H1 (cell line): ENCODE measurements at regions not wholly inside any gene's neighbourhood (a gene's known extent, or its start where the extent isn't known, plus 50 kb on each side); places are given as distances from the start of the nearest gene placed in this dataset.

Experiments
- CTCF ChIA-PET: fragments of 300-600 bp; sonication (Branson Sonifier 250); formaldehyde crosslinking; loops from one replicate; lab custom pipeline; 2021; ENCODE audit not compliant: partially characterized antibody; lab: Charles Lee
- POLR2A ChIA-PET: fragments of 300-600 bp; sonication (Branson Sonifier 250); formaldehyde crosslinking; loops from one replicate; lab custom pipeline; 2021; ENCODE audit warnings: inconsistent platforms; ENCODE audit not compliant: partially characterized antibody; lab: Charles Lee
- DNase-seq, 2 experiments: peaks; one replicate each; pipeline versions ENCODE4 v3.0.0 to v3.0.0-alpha.2; 2010 to 2022; ENCODE audit warnings: low spot score in 2 of 2, low read depth in 1 of 2, mixed read lengths in 1 of 2
- FAIRE-seq: peaks from 2 replicates; lab custom pipeline; 2011; peaks lifted over from hg19 to GRCh38; lab: Jason Lieb, UNC
- H2AFZ ChIP-seq: 2 replicates; pipeline ENCODE4 v1.8.1; 2012; ENCODE audit warnings: low read length, inconsistent platforms
- H2AK5ac ChIP-seq: 2 replicates; pipeline ENCODE4 v1.6.1; 2013; ENCODE audit warnings: low read depth, low read length
- H2BK120ac ChIP-seq: replicated peaks from 2 replicates; pipeline ENCODE3; 2013; ENCODE audit warnings: low read depth, low read length, inconsistent platforms
- H2BK12ac ChIP-seq: 2 replicates; pipeline ENCODE4 v1.6.1; 2013; ENCODE audit warnings: low read depth, low read length
- H2BK15ac ChIP-seq: 2 replicates; pipeline ENCODE4 v1.6.1; 2013; ENCODE audit warnings: low read length
- H2BK20ac ChIP-seq: 2 replicates; pipeline ENCODE4 v1.6.1; 2013; ENCODE audit warnings: low read length
- H2BK5ac ChIP-seq: 2 replicates; pipeline ENCODE4 v1.6.1; 2013; ENCODE audit warnings: low read depth, low read length
- H3K14ac ChIP-seq: 2 replicates; pipeline ENCODE4 v1.6.1; 2013; ENCODE audit warnings: inconsistent platforms; ENCODE audit not compliant: insufficient read length
- H3K18ac ChIP-seq: 2 replicates; pipeline ENCODE4 v1.6.1; 2013; ENCODE audit warnings: low read length; ENCODE audit errors: extremely low read depth
- H3K23ac ChIP-seq: 2 replicates; pipeline ENCODE4 v1.6.1; 2013; ENCODE audit warnings: inconsistent platforms; ENCODE audit not compliant: insufficient read length
- H3K23me2 ChIP-seq: 2 replicates; pipeline ENCODE4 v1.6.1; 2013; ENCODE audit warnings: low read depth, low read length
- H3K27ac ChIP-seq: 2 replicates; pipeline ENCODE4 v1.6.1; 2011; ENCODE audit warnings: low read depth, low read length, inconsistent platforms
- H3K27me3 ChIP-seq, 4 experiments: replicated peaks in 1 of 4; 1 replicate in 1 of 4; 2 replicates in 3 of 4; pipeline versions ENCODE4 v1.6.1 to v1.8.1; 2011 to 2013; ENCODE audit warnings: low read length in 3 of 4, mild to moderate bottlenecking in 3 of 4, inconsistent platforms in 2 of 4, mixed read lengths in 2 of 4, moderate library complexity in 1 of 4; ENCODE audit not compliant: control insufficient read depth in 3 of 4, insufficient read depth in 3 of 4; ENCODE audit errors: extremely low read depth in 1 of 4
- H3K36me3 ChIP-seq, 4 experiments: 2 replicates each; pipeline versions ENCODE4 v1.6.1 to v1.8.1; 2011 to 2013; ENCODE audit warnings: mild to moderate bottlenecking in 4 of 4, low read length in 3 of 4, moderate library complexity in 2 of 4, control low read depth in 1 of 4, inconsistent platforms in 1 of 4; ENCODE audit not compliant: insufficient read depth in 4 of 4, control insufficient read depth in 2 of 4
- H3K4ac ChIP-seq: replicated peaks from 2 replicates; pipeline ENCODE3; 2013; ENCODE audit warnings: low read length, low read depth, mixed read lengths, inconsistent platforms; ENCODE audit not compliant: insufficient read length
- H3K4me1 ChIP-seq, 4 experiments: replicated peaks in 1 of 4; 1 replicate in 1 of 4; 2 replicates in 3 of 4; pipeline versions ENCODE4 v1.6.1 to v1.8.1; 2011 to 2013; ENCODE audit warnings: low read length in 3 of 4, inconsistent platforms in 2 of 4, mixed read lengths in 1 of 4; ENCODE audit not compliant: insufficient read depth in 4 of 4, control insufficient read depth in 3 of 4
- H3K4me2 ChIP-seq, 2 experiments: 2 replicates each; pipeline versions ENCODE4 v1.6.1 to v1.8.1; 2011 to 2013; ENCODE audit warnings: low read depth in 2 of 2, low read length in 2 of 2, control low read depth in 1 of 2, inconsistent platforms in 1 of 2, mild to moderate bottlenecking in 1 of 2; ENCODE audit not compliant: insufficient read depth in 1 of 2
- H3K4me3 ChIP-seq, 4 experiments: fragments of 200-600, 300-600 bp in 1 of 4; sonication (generic), shearing (Covaris generic), sonication (Bioruptor Twin) in 1 of 4; 2 replicates each; pipeline versions ENCODE4 v1.5.1 to v1.8.1; 2011 to 2016; ENCODE audit warnings: low read length in 4 of 4, low read depth in 3 of 4, control low read depth in 2 of 4, inconsistent platforms in 2 of 4, mild to moderate bottlenecking in 2 of 4, mixed read lengths in 1 of 4, moderate library complexity in 1 of 4; ENCODE audit not compliant: insufficient read depth in 2 of 4; ENCODE audit errors: extremely low read depth in 1 of 4
- H3K56ac ChIP-seq: replicated peaks from 2 replicates; pipeline ENCODE3; 2013; ENCODE audit warnings: low read depth, mild to moderate bottlenecking, mixed read lengths, low read length, inconsistent platforms; ENCODE audit not compliant: insufficient read length
- H3K79me1 ChIP-seq: 2 replicates; pipeline ENCODE4 v1.6.1; 2013; ENCODE audit warnings: low read depth, low read length, control low read depth
- H3K79me2 ChIP-seq, 2 experiments: 2 replicates each; pipeline versions ENCODE4 v1.6.1 to v1.8.1; 2012 to 2013; ENCODE audit warnings: low read length in 2 of 2, mild to moderate bottlenecking in 2 of 2, inconsistent platforms in 1 of 2; ENCODE audit not compliant: insufficient read depth in 2 of 2, control insufficient read depth in 1 of 2
- H3K9ac ChIP-seq, 4 experiments: replicated peaks in 1 of 4; 1 replicate in 1 of 4; 2 replicates in 3 of 4; pipeline versions ENCODE4 v1.6.1 to v1.8.1; 2011 to 2013; ENCODE audit warnings: low read depth in 3 of 4, low read length in 3 of 4, control low read depth in 2 of 4, mild to moderate bottlenecking in 2 of 4, moderate library complexity in 2 of 4, inconsistent platforms in 1 of 4; ENCODE audit errors: extremely low read depth in 1 of 4
- H3K9me3 ChIP-seq, 2 experiments: 2 replicates each; pipeline versions ENCODE4 v1.6.1 to v1.8.1; 2012 to 2013; ENCODE audit warnings: mild to moderate bottlenecking in 2 of 2, moderate library complexity in 2 of 2, control low read depth in 1 of 2, inconsistent platforms in 1 of 2, low read depth in 1 of 2, low read length in 1 of 2, mixed read lengths in 1 of 2; ENCODE audit not compliant: insufficient read depth in 2 of 2
- H4K20me1 ChIP-seq, 2 experiments: replicated peaks in 1 of 2; 2 replicates each; pipeline versions ENCODE3 to v1.8.1; 2011 to 2013; ENCODE audit warnings: inconsistent platforms in 2 of 2, low read length in 2 of 2, mild to moderate bottlenecking in 1 of 2; ENCODE audit not compliant: insufficient read depth in 2 of 2, control insufficient read depth in 1 of 2
- H4K5ac ChIP-seq: 2 replicates; pipeline ENCODE4 v1.6.1; 2013; ENCODE audit warnings: low read length, low read depth, mixed read lengths, inconsistent platforms; ENCODE audit not compliant: insufficient read length
- H4K8ac ChIP-seq: 2 replicates; pipeline ENCODE4 v1.8.0; 2013; ENCODE audit warnings: mild to moderate bottlenecking, moderate library complexity, low read length, inconsistent platforms; ENCODE audit not compliant: insufficient read depth; ENCODE audit errors: extremely low read depth
- H4K91ac ChIP-seq: replicated peaks from 2 replicates; pipeline ENCODE3; 2013; ENCODE audit warnings: low read length, mixed read lengths, inconsistent platforms; ENCODE audit not compliant: insufficient read length
- GABPA ChIP-seq: IDR thresholded peaks from 2 replicates; pipeline ENCODE4 v1.6.1; 2011; ENCODE audit warnings: mild to moderate bottlenecking, low read length, moderate library complexity, borderline replicate concordance; ENCODE audit not compliant: insufficient read depth
- NANOG ChIP-seq: IDR thresholded peaks from 2 replicates; pipeline ENCODE4 v1.6.1; 2011; ENCODE audit warnings: low read length, low read depth, mild to moderate bottlenecking, inconsistent platforms; ENCODE audit not compliant: insufficient read depth, poor library complexity, severe bottlenecking
- SUZ12 ChIP-seq: fragments of 200-600 bp; sonication (generic); IDR thresholded peaks from 2 replicates; pipeline ENCODE4 v1.6.1; 2012; ENCODE audit warnings: mild to moderate bottlenecking, inconsistent platforms, low read length, moderate library complexity, mixed read lengths
- WGBS, 2 experiments: shearing (Covaris generic) in 1 of 2; methylation state at CpG; one replicate each; pipeline versions ENCODE4 v1.1.6 to v1.1.7; 2013 to 2015; ENCODE audit warnings: low lambda C conversion rate in 2 of 2, mixed read lengths in 2 of 2, inconsistent platforms in 1 of 2, low coverage in 1 of 2, missing lambda C conversion rate in 1 of 2; ENCODE audit not compliant: insufficient replicate concordance in 2 of 2, insufficient coverage in 1 of 2, insufficient read length in 1 of 2; ENCODE audit errors: extremely low coverage in 1 of 2, missing lambda C conversion rate in 1 of 2; 5-methylcytosine and 5-hydroxymethylcytosine counted together
- TF ChIP-seq, protein P1 (sequence below): IDR thresholded peaks from 2 replicates; pipeline ENCODE4 v1.6.1; 2012; ENCODE audit warnings: inconsistent platforms

DNA sequence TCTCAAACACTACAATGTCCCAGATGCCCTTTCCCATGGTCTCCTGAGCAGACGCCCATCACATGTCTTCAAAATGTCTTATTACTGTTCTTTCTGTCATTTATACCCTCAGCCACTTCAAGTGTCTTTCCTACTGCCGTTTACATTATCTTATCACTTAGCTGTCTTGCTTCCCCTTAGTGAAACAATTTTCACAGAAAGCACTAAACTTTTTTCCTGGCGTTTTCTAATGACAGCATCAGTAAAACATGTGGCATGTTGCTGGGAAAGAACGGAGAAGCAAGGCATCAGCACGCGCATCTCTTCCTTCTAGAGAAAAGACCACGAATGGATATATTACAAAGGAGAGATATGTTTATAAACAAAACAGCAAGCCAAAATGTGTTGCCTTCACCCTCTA lies 189.7 kb upstream of the SLIT2 start (continued):
- no peak for TF ChIP-seq NANOG

DNA sequence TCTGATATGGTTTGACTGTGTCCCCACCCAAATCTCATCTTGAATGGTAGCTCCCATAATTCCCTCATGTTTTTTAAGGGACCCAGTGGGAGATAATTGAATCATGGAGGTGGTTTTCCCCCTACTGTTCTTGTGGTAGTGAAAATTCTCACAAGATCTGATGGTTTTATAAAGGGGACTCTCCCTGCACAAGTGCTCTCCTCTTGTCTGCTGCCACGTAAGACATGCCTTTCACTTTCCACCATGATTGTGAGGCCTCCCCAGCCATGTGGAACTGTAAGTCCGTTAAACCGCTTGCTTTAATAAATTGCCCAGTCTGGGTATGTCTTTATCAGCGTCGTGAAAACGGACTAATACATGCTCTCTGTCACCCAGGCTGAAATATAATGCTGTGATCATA lies 200.9 kb upstream of the SLIT2 start:
- Histone ChIP-seq H3K14ac (no peak overlapping the region), H2AK5ac (no peak overlapping the region), H3K27me3 (no peaks in the 10 kb centered on the region), H4K5ac (no peak overlapping the region), H3K4me3 (no peak overlapping the region), H3K23me2 (no peaks in the 10 kb centered on the region), H3K79me2 (no peaks in the 10 kb centered on the region), H3K79me1 (no peaks in the 10 kb centered on the region), H2BK5ac (no peak overlapping the region), H4K20me1 (no peaks in the 10 kb centered on the region), H2AFZ (no peak overlapping the region), H3K4ac (no peak overlapping the region), H3K4me2 (no peak overlapping the region), H3K36me3 (no peaks in the 10 kb centered on the region), H3K18ac (no peak overlapping the region), H3K9me3 (no peaks in the 10 kb centered on the region), H2BK15ac (no peak overlapping the region), H2BK20ac (no peak overlapping the region), H2BK12ac (no peak overlapping the region), H4K91ac (no peak overlapping the region), H3K23ac (no peak overlapping the region), H2BK120ac (no peak overlapping the region), H4K8ac (no peak overlapping the region), H3K27ac (no peak overlapping the region), H3K4me1 (no peaks in the 10 kb centered on the region), H3K9ac (no peak overlapping the region), H3K56ac (no peak overlapping the region)
- TF ChIP-seq GABPA (no peak), SUZ12 (no peak)
- TF ChIP-seq, protein P1, sequence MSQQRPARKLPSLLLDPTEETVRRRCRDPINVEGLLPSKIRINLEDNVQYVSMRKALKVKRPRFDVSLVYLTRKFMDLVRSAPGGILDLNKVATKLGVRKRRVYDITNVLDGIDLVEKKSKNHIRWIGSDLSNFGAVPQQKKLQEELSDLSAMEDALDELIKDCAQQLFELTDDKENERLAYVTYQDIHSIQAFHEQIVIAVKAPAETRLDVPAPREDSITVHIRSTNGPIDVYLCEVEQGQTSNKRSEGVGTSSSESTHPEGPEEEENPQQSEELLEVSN = no peak
- FAIRE-seq (no peak), DNase-seq (no peak)
- 98% methylated on average over 6 of the region's 6 CpGs; no CpG with 5 or more reads in 1 of the 2 experiments for WGBS, 2 experiments
- ChIA-PET POLR2A (no interaction called here), CTCF (no interaction called here)
